ENCODE measurements at regions not wholly inside any gene's neighbourhood (a gene's known extent, or its start where the extent isn't known, plus 50 kb on each side); places are given as distances from the start of the nearest gene placed in this dataset.

- no peak for TF ChIP-seq CTCF (conservative IDR thresholded peaks at IDR 0.05; ENCODE audit: low read depth, low read length)
- no peak for TF ChIP-seq EZH2phosphoT487 (IDR thresholded peaks at IDR 0.05; ENCODE audit: borderline replicate concordance, low read length)
Observed at GRCh38 chr5:33167541-33167940, 273.2 kb upstream of the TARS1 start.

Measured in PC-3 (cell line).